Large intestine (tissue), 3 donors: ENCODE measurements at regions not wholly inside any gene's neighbourhood (a gene's known extent, or its start where the extent isn't known, plus 50 kb on each side); places are given as distances from the start of the nearest gene placed in this dataset.

Source experiments
- DNase-seq, 2 donors: peaks; one replicate each; pipeline versions ENCODE4 v3.0.0 to v3.0.0-alpha.2; 2013
- H3K27ac ChIP-seq: one replicate; pipeline ENCODE4 v1.5.1; 2013; ENCODE audit warnings: low read length
- H3K27me3 ChIP-seq: 2 replicates; pipeline ENCODE4 v1.6.1; 2013; ENCODE audit warnings: low read length; ENCODE audit not compliant: control insufficient read depth, insufficient read depth
- H3K36me3 ChIP-seq: 2 replicates; pipeline ENCODE4 v1.6.1; 2013; ENCODE audit warnings: low read length; ENCODE audit not compliant: control insufficient read depth, insufficient read depth
- H3K4me1 ChIP-seq: one replicate; pipeline ENCODE4 v1.6.1; 2013; ENCODE audit warnings: low read length; ENCODE audit not compliant: control insufficient read depth, insufficient read depth
- H3K4me3 ChIP-seq: one replicate; pipeline ENCODE4 v1.5.1; 2013; ENCODE audit warnings: low read length
- H3K9me3 ChIP-seq: one replicate; pipeline ENCODE4 v1.6.1; 2013; ENCODE audit warnings: mild to moderate bottlenecking, low read depth, low read length, moderate library complexity; ENCODE audit not compliant: control insufficient read depth
- WGBS: methylation state at CpG from one replicate; pipeline ENCODE4 v1.1.5; 2013; ENCODE audit warnings: low lambda C conversion rate; ENCODE audit not compliant: insufficient coverage; 5-methylcytosine and 5-hydroxymethylcytosine counted together

GRCh38 chr9:117887941-117888340 is 183.7 kb downstream of the TLR4 start:
- Histone ChIP-seq H3K4me1 (no peaks in the 10 kb centered on the region), H3K9me3 (no peaks in the 10 kb centered on the region), H3K4me3 (no peak overlapping the region), H3K27me3 (no peaks in the 10 kb centered on the region), H3K27ac (no peak overlapping the region), H3K36me3 (no peaks in the 10 kb centered on the region)
- 60% methylated on average over 1 of the region's 3 CpGs for WGBS
- DNase-seq, result no peak

GRCh38 chr9:117903453-117903852 is 199.2 kb downstream of the TLR4 start:
- DNase-seq, result no peak
- Histone ChIP-seq H3K27me3 (no peaks in the 10 kb centered on the region), H3K9me3 (no peaks in the 10 kb centered on the region), H3K4me3 (no peak overlapping the region), H3K4me1 (no peaks in the 10 kb centered on the region), H3K36me3 (no peaks in the 10 kb centered on the region), H3K27ac (no peak overlapping the region)
- 100% methylated on average over 1 of the region's 1 CpG for WGBS

GRCh38 chr9:117906763-117907162 is 202.6 kb downstream of the TLR4 start:
- 63% methylated on average over 1 of the region's 4 CpGs for WGBS
- DNase-seq, result no peak
- Histone ChIP-seq H3K27ac (no peak overlapping the region), H3K36me3 (no peaks in the 10 kb centered on the region), H3K27me3 (no peaks in the 10 kb centered on the region), H3K4me3 (no peak overlapping the region), H3K4me1 (no peaks in the 10 kb centered on the region), H3K9me3 (peaks cover 6% of the 10 kb centered on the region)

- peaks cover 6% of the 10 kb centered on the region for H3K9me3 ChIP-seq
- no peaks in the 10 kb centered on the region for H3K4me1 ChIP-seq
- no peaks in the 10 kb centered on the region for H3K36me3 ChIP-seq
- no peak overlapping the region for H3K27ac ChIP-seq
- H3K27me3 ChIP-seq, result no peaks in the 10 kb centered on the region
- no peak for DNase-seq
- no peak overlapping the region for H3K4me3 ChIP-seq
- WGBS, result no CpG with 5 or more reads among the region's 1 CpG
Observed at GRCh38 chr9:117907420-117907819, 203.2 kb downstream of the TLR4 start.

GRCh38 chr9:117916291-117916690 is 212.1 kb downstream of the TLR4 start:
- Histone ChIP-seq H3K4me1 (no peaks in the 10 kb centered on the region), H3K27me3 (no peaks in the 10 kb centered on the region), H3K9me3 (peaks cover 5% of the 10 kb centered on the region), H3K27ac (no peak overlapping the region), H3K4me3 (no peak overlapping the region), H3K36me3 (no peaks in the 10 kb centered on the region)
- WGBS, result 70% methylated on average over 1 of the region's 2 CpGs
- DNase-seq, result no peak

- Histone ChIP-seq H3K4me3 (no peak overlapping the region), H3K4me1 (no peaks in the 10 kb centered on the region), H3K9me3 (no peaks in the 10 kb centered on the region), H3K27ac (no peak overlapping the region), H3K36me3 (no peaks in the 10 kb centered on the region), H3K27me3 (no peaks in the 10 kb centered on the region)
- no peak for DNase-seq
- WGBS, result 93% methylated on average over 2 of the region's 6 CpGs
Observed at GRCh38 chr9:117917873-117918272, 213.7 kb downstream of the TLR4 start.

- no peak for DNase-seq
- no CpG with 5 or more reads among the region's 3 CpGs for WGBS
- H3K4me3 ChIP-seq, result no peak overlapping the region
- no peak overlapping the region for H3K27ac ChIP-seq
- no peaks in the 10 kb centered on the region for H3K9me3 ChIP-seq
- H3K4me1 ChIP-seq, result no peaks in the 10 kb centered on the region
- H3K27me3 ChIP-seq, result no peaks in the 10 kb centered on the region
- H3K36me3 ChIP-seq, result no peaks in the 10 kb centered on the region
Observed at GRCh38 chr9:117919538-117919937, 215.3 kb downstream of the TLR4 start.

- no peaks in the 10 kb centered on the region for H3K4me1 ChIP-seq
- 100% methylated on average over 2 of the region's 5 CpGs for WGBS
- no peaks in the 10 kb centered on the region for H3K36me3 ChIP-seq
- H3K9me3 ChIP-seq, result no peaks in the 10 kb centered on the region
- no peak overlapping the region for H3K4me3 ChIP-seq
- DNase-seq, result no peak
- H3K27ac ChIP-seq, result no peak overlapping the region
- H3K27me3 ChIP-seq, result no peaks in the 10 kb centered on the region
Observed at GRCh38 chr9:117926031-117926658, 221.9 kb downstream of the TLR4 start.

GRCh38 chr9:117927354-117927753 is 223.2 kb downstream of the TLR4 start:
- Histone ChIP-seq H3K4me3 (no peak overlapping the region), H3K4me1 (no peaks in the 10 kb centered on the region), H3K36me3 (no peaks in the 10 kb centered on the region), H3K27me3 (no peaks in the 10 kb centered on the region), H3K9me3 (no peaks in the 10 kb centered on the region), H3K27ac (no peak overlapping the region)
- DNase-seq, result no peak
- no CpG with 5 or more reads among the region's 3 CpGs for WGBS

- Histone ChIP-seq H3K36me3 (no peaks in the 10 kb centered on the region), H3K4me1 (no peaks in the 10 kb centered on the region), H3K9me3 (no peaks in the 10 kb centered on the region), H3K4me3 (no peak overlapping the region), H3K27me3 (no peaks in the 10 kb centered on the region), H3K27ac (no peak overlapping the region)
- no peak for DNase-seq
- WGBS, result no CpG with 5 or more reads among the region's 1 CpG
Observed at GRCh38 chr9:117929868-117930267, 225.7 kb downstream of the TLR4 start.

GRCh38 chr9:117932585-117932984 is 228.4 kb downstream of the TLR4 start:
- H3K27ac ChIP-seq, result no peak overlapping the region
- H3K9me3 ChIP-seq, result no peaks in the 10 kb centered on the region
- H3K4me1 ChIP-seq, result no peaks in the 10 kb centered on the region
- H3K4me3 ChIP-seq, result no peak overlapping the region
- no peaks in the 10 kb centered on the region for H3K36me3 ChIP-seq
- WGBS, result 74% methylated on average over 3 of the region's 4 CpGs
- no peak for DNase-seq
- no peaks in the 10 kb centered on the region for H3K27me3 ChIP-seq
